ENCODE measurements at regions not wholly inside any gene's neighbourhood (a gene's known extent, or its start where the extent isn't known, plus 50 kb on each side); places are given as distances from the start of the nearest gene placed in this dataset.

DNA sequence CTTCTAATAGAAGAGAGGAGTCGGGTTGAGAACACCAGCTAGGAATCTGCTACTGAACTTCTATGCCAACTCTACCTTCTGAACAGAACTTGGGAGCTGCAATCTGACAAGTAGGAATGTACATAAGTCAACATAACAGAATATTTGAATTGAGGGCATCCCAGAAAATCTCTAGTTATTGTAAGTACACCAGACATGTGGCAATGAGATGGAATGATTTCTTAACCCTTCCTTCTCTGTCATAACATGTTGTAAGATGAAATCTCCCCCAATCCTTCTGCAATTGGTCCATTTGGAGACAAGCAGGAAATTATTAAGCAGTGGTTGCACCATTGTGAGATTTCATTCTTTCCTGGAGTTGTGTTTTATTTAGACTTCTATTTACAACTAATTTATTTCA, 68.7 kb upstream of the TMPO start:
- DNase-seq, result peak; percentile 49

DNA sequence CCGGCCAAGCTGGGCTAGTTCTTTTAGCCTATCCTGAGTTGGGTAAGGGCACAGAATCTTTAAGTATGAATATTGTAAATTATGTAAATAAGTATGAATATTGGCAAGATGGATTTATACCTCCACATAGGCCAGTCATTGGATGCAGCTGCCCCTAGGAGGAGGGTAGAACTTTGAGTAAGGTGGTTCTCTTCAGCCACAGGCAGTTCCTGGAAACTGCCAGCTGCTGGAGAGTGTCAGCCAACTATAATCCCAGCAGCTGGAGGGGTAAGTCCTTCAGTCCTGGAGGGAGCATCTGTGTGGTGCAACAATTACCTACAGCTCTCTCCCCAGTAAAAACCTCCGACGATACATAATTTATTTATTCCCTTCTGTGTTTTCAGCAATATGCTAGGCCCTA, 65.8 kb upstream of the TMPO start:
- no peak for DNase-seq

DNA sequence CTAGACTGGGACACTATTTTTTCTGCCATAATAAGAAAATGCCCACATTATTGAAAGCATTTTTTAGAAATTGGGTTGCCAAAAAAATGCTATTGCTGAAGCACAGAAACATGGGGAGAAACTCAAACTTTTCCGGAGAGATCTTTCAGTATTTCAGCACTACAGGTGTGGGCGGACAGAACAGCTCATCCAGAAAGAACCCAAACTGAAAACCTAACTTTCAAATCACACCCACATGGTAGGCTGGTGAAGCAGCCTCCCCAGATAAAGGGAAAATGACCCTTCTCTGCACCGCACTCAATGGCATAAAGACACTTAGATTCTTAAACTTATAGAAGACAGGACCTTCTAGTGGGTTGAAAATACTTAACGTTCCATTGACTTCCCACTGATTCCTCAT, 62.3 kb upstream of the TMPO start:
- no peak for DNase-seq

DNA sequence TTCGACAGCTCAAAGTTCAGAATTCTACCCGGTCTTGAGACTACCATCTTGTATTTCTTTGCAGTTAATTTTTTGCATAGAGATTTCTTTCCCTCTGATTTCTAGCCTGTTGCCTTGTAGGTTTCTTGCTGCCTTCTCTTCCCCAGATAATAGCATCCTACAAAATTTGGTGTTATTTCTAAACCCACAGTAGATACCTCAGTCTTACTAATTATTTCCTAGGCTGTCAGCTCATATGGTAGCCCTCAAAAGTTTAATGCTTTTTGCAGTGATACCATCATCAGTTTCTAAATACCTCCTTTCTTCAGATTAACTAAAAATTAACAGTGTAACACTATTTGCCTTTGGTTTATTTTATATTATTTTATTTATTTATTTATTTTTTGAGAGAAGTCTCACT, 61.9 kb upstream of the TMPO start:
- DNase-seq, result no peak

DNA sequence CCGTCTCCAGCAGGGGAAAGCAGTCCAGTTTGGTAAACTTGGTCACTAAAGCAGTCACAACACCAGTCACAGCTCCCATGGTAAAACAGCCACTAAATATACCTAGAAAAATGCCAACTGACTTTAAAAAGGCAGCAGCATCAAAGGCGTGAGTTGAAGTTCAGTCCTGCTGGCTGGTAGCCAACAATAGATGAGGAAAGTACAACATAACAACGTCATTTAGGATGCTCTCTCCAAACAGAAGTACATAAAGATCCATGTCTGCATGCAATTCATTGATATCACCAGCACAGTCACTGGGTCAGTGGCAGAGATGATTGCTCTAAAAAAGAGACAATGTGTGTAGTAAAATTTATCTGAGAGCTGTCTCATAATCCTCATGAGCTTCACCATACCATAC, 59.3 kb upstream of the TMPO start:
- peak; percentile 19 for DNase-seq

- DNase-seq, result peak; percentile 38
Measured at GRCh38 chr12:98456576-98457573, 58.5 kb upstream of the TMPO start.

GRCh38 chr12:98464190-98464589, 51.2 kb upstream of the TMPO start:
- peak; percentile 79 for DNase-seq

DNA sequence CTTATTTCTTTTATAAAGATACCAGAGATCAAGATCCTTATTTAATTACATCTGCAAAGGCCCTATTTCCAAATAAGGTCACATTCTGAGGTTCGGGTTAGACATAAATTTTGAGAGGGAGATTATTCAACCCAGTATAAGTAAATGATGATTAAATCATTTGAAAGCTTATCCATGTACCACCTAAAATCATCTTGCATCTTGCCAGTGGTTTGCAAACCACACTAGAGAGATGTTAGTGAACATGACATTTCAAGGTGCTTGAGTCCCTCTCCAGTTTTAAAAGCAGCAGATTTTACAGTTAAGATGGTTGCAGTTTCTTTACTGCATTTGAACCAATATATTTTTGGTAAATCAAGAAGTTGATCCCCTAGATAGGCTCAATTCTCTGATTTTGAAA, 49.9 kb upstream of the TMPO start:
- no peak for DNase-seq

Data from hematopoietic multipotent progenitor cell treated with erythropoietin and hydrocortisone succinate and interleukin-3 and kit ligand, for 6 days (in vitro differentiated cells).